Fibroblast of the aortic adventitia (primary cell): ENCODE measurements at regions not wholly inside any gene's neighbourhood (a gene's known extent, or its start where the extent isn't known, plus 50 kb on each side); places are given as distances from the start of the nearest gene placed in this dataset.

Experiments
- DNase-seq: peaks from one replicate; pipeline ENCODE4 v3.0.0-alpha.2; 2010; ENCODE audit warnings: low read depth
- H3K4me3 ChIP-seq: 2 replicates; pipeline ENCODE4 v1.5.1; 2011; ENCODE audit warnings: low read depth, mild to moderate bottlenecking, control low read depth, low read length, moderate library complexity
- CTCF ChIP-seq: IDR thresholded peaks from 2 replicates; pipeline ENCODE4 v1.5.1; 2011; ENCODE audit warnings: mild to moderate bottlenecking, low read length, control low read depth, inconsistent platforms; ENCODE audit not compliant: insufficient read depth

GRCh38 chr10:60453036-60453435 lies 63.4 kb upstream of the ANK3 start:
- no peak for DNase-seq

GRCh38 chr10:60450291-60450690 lies 60.6 kb upstream of the ANK3 start:
- no peak overlapping the region for H3K4me3 ChIP-seq
- peak; percentile 55 for DNase-seq
- no peak for TF ChIP-seq CTCF

More at GRCh38 chr10:60453036-60453435, 63.4 kb upstream of the ANK3 start:
- no peak overlapping the region for H3K4me3 ChIP-seq
- no peak for TF ChIP-seq CTCF

- no peak for TF ChIP-seq CTCF
- no peak for DNase-seq
Measured at GRCh38 chr10:60448246-60448645, 58.6 kb upstream of the ANK3 start.

DNA sequence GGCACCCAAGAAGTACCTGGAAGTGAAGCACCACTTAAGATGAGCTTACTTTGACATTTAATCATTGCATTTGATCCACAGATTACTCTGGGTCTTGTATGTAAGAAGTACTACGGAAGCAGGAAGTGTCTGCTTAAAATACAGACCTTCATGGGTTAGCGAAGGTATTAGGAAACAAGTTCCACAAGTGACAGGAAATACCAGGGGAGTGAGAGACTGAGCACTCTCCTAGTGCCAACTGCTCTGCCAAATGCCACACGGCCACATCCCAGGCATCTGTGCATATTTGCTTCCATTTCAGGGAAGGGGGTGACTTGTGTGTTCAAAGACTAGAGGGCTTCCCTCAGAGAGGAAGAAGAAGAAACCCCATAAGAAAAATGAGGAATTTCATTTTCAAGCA lies 57.2 kb upstream of the ANK3 start:
- H3K4me3 ChIP-seq: no peak overlapping the region
- no peak for DNase-seq
- no peak for TF ChIP-seq CTCF

More at GRCh38 chr10:60448246-60448645, 58.6 kb upstream of the ANK3 start:
- no peak overlapping the region for H3K4me3 ChIP-seq

- no peak for TF ChIP-seq CTCF
- peak; percentile 45 for DNase-seq
- H3K4me3 ChIP-seq: no peak overlapping the region
Measured at GRCh38 chr10:60446070-60446833, 56.6 kb upstream of the ANK3 start.

DNA sequence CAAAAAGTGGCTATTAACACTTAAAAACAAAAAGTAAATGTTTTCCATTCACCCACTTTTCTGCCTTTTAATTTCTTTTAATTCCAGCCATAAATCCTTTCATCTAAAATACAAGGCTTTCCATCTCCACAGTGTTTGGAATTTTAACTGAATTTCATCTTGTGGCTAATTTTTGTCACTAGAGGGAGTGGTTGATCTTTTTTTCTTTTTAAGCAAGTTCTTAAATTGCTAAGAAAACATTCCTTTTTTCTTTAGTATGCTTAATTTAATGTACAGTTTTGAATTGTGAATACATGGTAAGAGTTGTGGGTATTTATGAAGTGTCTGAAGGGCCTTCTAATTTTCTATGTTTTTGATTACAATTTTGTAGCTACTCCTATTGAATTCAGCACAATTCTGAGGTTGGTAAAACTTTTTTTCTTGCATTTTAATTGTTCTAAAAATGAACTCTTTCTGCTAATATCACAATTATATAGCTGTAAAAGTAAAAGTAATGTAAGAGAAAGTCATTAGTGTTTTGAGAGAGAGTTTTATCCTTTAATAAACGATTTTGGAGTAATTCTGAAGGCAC lies 54.9 kb upstream of the ANK3 start:
- TF ChIP-seq CTCF: peak; percentile 60
- H3K4me3 ChIP-seq: no peak overlapping the region
- DNase-seq: peak; percentile 85
